ENCODE measurements at regions not wholly inside any gene's neighbourhood (a gene's known extent, or its start where the extent isn't known, plus 50 kb on each side); places are given as distances from the start of the nearest gene placed in this dataset.

DNA sequence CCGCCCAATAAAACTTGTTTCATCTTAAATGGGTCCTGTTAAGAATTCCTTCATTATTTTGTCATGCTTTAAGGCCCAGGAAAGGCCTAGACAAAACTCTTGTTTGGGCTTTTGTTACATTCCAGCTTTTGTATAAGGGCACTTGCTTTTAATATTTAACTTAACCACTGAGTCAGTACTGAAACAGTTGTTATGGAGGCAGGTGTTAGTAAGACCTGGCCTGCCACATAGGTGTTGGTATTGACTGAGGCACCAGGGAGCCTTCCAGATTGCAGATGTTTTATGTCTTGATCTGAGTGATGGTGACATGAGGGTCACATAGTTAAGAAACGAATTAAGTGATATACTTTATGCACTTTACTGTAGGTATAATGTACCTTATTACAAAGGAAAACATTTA lies 274.9 kb upstream of the TGFBR2 start:
- DNase-seq (no peak), FAIRE-seq (no peak)
- Histone ChIP-seq H3K9ac (ENCODE audit: low read length in 3 of 3) (no peak overlapping the region), H3K36me3 (ENCODE audit: control insufficient read depth in 2 of 3, insufficient read depth in 3 of 3, low read length in 3 of 3) (no peaks in the 10 kb centered on the region), H3K27ac (ENCODE audit: low read depth in 2 of 2, low read length in 2 of 2) (no peak overlapping the region), H3K9me3 (ENCODE audit: control insufficient read depth in 2 of 3, insufficient read depth in 1 of 3, low read length in 3 of 3) (no peaks in the 10 kb centered on the region), H3K27me3 (ENCODE audit: control insufficient read depth, insufficient read depth, low read length) (no peaks in the 10 kb centered on the region), H3K4me3 (ENCODE audit: low read length in 3 of 3) (no peak overlapping the region), H3K4me1 (ENCODE audit: control insufficient read depth in 2 of 3, insufficient read depth in 2 of 3, low read depth in 1 of 3, low read length in 3 of 3) (no peaks in the 10 kb centered on the region)
- intact Hi-C loops (cut with DNase I) = no loop called here
- TF ChIP-seq, protein P1, sequence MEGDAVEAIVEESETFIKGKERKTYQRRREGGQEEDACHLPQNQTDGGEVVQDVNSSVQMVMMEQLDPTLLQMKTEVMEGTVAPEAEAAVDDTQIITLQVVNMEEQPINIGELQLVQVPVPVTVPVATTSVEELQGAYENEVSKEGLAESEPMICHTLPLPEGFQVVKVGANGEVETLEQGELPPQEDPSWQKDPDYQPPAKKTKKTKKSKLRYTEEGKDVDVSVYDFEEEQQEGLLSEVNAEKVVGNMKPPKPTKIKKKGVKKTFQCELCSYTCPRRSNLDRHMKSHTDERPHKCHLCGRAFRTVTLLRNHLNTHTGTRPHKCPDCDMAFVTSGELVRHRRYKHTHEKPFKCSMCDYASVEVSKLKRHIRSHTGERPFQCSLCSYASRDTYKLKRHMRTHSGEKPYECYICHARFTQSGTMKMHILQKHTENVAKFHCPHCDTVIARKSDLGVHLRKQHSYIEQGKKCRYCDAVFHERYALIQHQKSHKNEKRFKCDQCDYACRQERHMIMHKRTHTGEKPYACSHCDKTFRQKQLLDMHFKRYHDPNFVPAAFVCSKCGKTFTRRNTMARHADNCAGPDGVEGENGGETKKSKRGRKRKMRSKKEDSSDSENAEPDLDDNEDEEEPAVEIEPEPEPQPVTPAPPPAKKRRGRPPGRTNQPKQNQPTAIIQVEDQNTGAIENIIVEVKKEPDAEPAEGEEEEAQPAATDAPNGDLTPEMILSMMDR (IDR thresholded peaks at IDR 0.05; ENCODE audit: borderline replicate concordance, extremely low read depth, insufficient read depth) = no peak

DNA sequence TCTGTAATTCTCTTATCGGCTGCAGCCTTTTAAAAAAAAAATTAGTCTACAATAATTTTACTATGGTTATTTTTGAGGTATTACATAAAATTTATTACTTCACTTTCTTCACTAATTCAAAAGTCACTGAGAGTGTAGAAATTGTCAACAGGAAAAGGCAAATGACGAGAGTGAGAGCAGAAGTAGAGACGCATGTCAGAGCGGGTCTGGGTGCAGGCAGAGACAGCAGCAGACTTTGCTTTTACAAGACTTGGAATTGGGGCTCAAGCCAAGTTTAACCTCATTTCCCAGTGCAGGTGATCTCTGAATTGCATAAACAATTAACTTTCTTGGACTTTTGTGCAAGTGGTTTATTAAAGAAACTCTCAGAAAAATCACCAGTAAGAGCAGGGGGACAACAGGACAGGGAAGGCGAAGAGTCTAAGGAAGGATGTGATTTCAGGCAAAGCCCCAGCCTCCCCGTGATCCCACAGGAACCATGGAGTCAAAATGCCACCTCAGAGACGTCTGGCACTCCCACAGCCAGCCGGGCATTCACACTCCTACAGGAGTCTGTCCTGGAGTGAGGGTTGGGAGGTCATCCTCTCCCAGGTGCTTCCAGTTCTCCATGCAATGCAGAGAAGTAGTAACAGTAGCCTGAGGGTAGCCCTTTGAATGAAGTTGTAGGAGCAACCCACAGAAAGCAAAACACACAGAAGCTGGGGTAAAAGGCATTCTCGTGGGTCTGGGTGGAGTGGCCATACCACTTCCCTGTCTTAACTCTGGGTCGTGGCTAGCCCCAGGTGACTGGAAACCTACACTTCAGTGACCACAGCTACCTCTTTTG lies 274.0 kb upstream of the TGFBR2 start:
- no peaks in the 10 kb centered on the region for H3K27me3 ChIP-seq (ENCODE audit: control insufficient read depth, insufficient read depth, low read length)
- no peaks in the 10 kb centered on the region for H3K36me3 ChIP-seq (ENCODE audit: control insufficient read depth in 2 of 3, insufficient read depth in 3 of 3, low read length in 3 of 3)
- TF ChIP-seq, protein P1 (IDR thresholded peaks at IDR 0.05; ENCODE audit: borderline replicate concordance, extremely low read depth, insufficient read depth) = no peak
- H3K4me3 ChIP-seq (ENCODE audit: low read length in 3 of 3) = no peak overlapping the region
- intact Hi-C loops (cut with DNase I) = no loop called here
- no peaks in the 10 kb centered on the region for H3K9me3 ChIP-seq (ENCODE audit: control insufficient read depth in 2 of 3, insufficient read depth in 1 of 3, low read length in 3 of 3)
- FAIRE-seq (no peak), DNase-seq (peak in 1 of 5 donors; percentile 34)
- H3K27ac ChIP-seq (ENCODE audit: low read depth in 2 of 2, low read length in 2 of 2) = no peak overlapping the region
- H3K9ac ChIP-seq (ENCODE audit: low read length in 3 of 3) = no peak overlapping the region
- H3K4me1 ChIP-seq (ENCODE audit: control insufficient read depth in 2 of 3, insufficient read depth in 2 of 3, low read depth in 1 of 3, low read length in 3 of 3) = no peaks in the 10 kb centered on the region

DNA sequence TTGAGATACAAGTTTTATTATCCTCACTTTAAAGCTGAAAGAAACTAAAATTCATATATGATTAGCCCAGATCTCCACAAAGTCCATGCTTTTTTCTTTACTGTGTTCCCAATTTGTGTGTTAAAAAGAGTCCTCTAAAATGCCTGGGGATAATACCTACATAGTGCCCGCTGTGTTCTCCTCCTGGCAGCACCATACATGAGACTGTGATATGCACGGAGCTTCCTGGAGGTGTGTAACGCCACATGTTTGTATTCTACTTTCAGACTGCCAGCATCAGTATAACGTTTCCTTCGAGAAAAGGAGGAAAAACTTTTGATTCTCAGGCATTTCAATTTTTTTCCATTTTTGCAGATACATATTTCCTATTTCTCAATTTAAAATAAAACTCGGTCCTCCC lies 273.3 kb upstream of the TGFBR2 start:
- Histone ChIP-seq H3K27me3 (ENCODE audit: control insufficient read depth, insufficient read depth, low read length) (no peaks in the 10 kb centered on the region), H3K36me3 (ENCODE audit: control insufficient read depth in 2 of 3, insufficient read depth in 3 of 3, low read length in 3 of 3) (no peaks in the 10 kb centered on the region), H3K4me3 (ENCODE audit: low read length in 3 of 3) (no peak overlapping the region), H3K9me3 (ENCODE audit: control insufficient read depth in 2 of 3, insufficient read depth in 1 of 3, low read length in 3 of 3) (no peaks in the 10 kb centered on the region), H3K27ac (ENCODE audit: low read depth in 2 of 2, low read length in 2 of 2) (no peak overlapping the region), H3K9ac (ENCODE audit: low read length in 3 of 3) (no peak overlapping the region), H3K4me1 (ENCODE audit: control insufficient read depth in 2 of 3, insufficient read depth in 2 of 3, low read depth in 1 of 3, low read length in 3 of 3) (no peaks in the 10 kb centered on the region)
- TF ChIP-seq, protein P1 (IDR thresholded peaks at IDR 0.05; ENCODE audit: borderline replicate concordance, extremely low read depth, insufficient read depth) = no peak
- DNase-seq (no peak), FAIRE-seq (no peak)
- intact Hi-C loops (cut with DNase I) = no loop called here
